GM21367 (cell line): ENCODE measurements at regions not wholly inside any gene's neighbourhood (a gene's known extent, or its start where the extent isn't known, plus 50 kb on each side); places are given as distances from the start of the nearest gene placed in this dataset.
A peak's percentile ranks its signal among the peaks of the same experiment; 100 is the strongest.
"Not testable (repeated sequence)": the region's sequence is repeated elsewhere in the genome, so short reads cannot be mapped to it uniquely, and the experiment has no call there.

Source experiments
- ATAC-seq: cut with Tn5 transposase; IDR thresholded peaks from one replicate; pipeline ENCODE4 v1.9.1; 2021; ENCODE audit not compliant: unreplicated experiment

- ATAC-seq: no peak
Observed at GRCh38 chr14:22266683-22267082, 322.3 kb downstream of the DAD1 start.

GRCh38 chr14:22266142-22266442 lies 322.9 kb downstream of the DAD1 start:
- no peak for ATAC-seq

GRCh38 chr14:22265319-22266141 lies 323.5 kb downstream of the DAD1 start:
- ATAC-seq: no peak

GRCh38 chr14:22264759-22265158 lies 324.3 kb downstream of the DAD1 start:
- ATAC-seq: no peak

- ATAC-seq: no peak
Observed at GRCh38 chr14:22263961-22264360, 325.1 kb downstream of the DAD1 start.

GRCh38 chr14:22262881-22263280 lies 326.1 kb downstream of the DAD1 start:
- no peak for ATAC-seq

- no peak for ATAC-seq
Observed at GRCh38 chr14:22255017-22255950, 333.7 kb downstream of the DAD1 start.

GRCh38 chr14:22252686-22253085 lies 336.3 kb downstream of the DAD1 start:
- ATAC-seq: no peak

GRCh38 chr14:22251090-22251489 lies 337.9 kb downstream of the DAD1 start:
- no peak for ATAC-seq

GRCh38 chr14:22249770-22250169 lies 339.3 kb downstream of the DAD1 start:
- no peak for ATAC-seq

GRCh38 chr14:22243971-22244581 lies 344.9 kb downstream of the DAD1 start:
- ATAC-seq: no peak

GRCh38 chr14:22238320-22238719 lies 350.7 kb downstream of the DAD1 start:
- ATAC-seq: not testable (repeated sequence)

- no peak for ATAC-seq
Observed at GRCh38 chr14:22233377-22233776, 355.6 kb downstream of the DAD1 start.

GRCh38 chr14:22232933-22233332 lies 356.1 kb downstream of the DAD1 start:
- ATAC-seq: no peak

GRCh38 chr14:22232486-22232885 lies 356.5 kb downstream of the DAD1 start:
- no peak for ATAC-seq

GRCh38 chr14:22231018-22231417 lies 358.0 kb downstream of the DAD1 start:
- ATAC-seq: peak; percentile 63

GRCh38 chr14:22230517-22230916 lies 358.5 kb downstream of the DAD1 start:
- no peak for ATAC-seq

- no peak for ATAC-seq
Observed at GRCh38 chr14:22227084-22227483, 361.9 kb downstream of the DAD1 start.

- no peak for ATAC-seq
Observed at GRCh38 chr14:22226381-22226780, 362.6 kb downstream of the DAD1 start.

- ATAC-seq: no peak
Observed at GRCh38 chr14:22225516-22226140, 363.4 kb downstream of the DAD1 start.

- ATAC-seq: no peak
Observed at GRCh38 chr14:22221508-22221907, 367.5 kb downstream of the DAD1 start.
